ENCODE measurements at regions not wholly inside any gene's neighbourhood (a gene's known extent, or its start where the extent isn't known, plus 50 kb on each side); places are given as distances from the start of the nearest gene placed in this dataset.
"Not testable (repeated sequence)": the region's sequence is repeated elsewhere in the genome, so short reads cannot be mapped to it uniquely, and the experiment has no call there.

GRCh38 chr14:37870632-37871346, 275.4 kb downstream of the TTC6 start:
- no TSS peak for BruUV-seq (replicated peaks)

GRCh38 chr14:37874065-37874428, 278.6 kb downstream of the TTC6 start:
- DNase-seq (ENCODE audit: low read depth, low spot score); H2AFZ ChIP-seq (ENCODE audit: low read depth, low read length); H3K9me3 ChIP-seq (replicated peaks; ENCODE audit: control insufficient read depth, insufficient read depth, low read length); H3K4me2 ChIP-seq (ENCODE audit: insufficient read depth, low read length); H3K79me2 ChIP-seq (ENCODE audit: control insufficient read depth, insufficient read depth, low read length); H3K27ac ChIP-seq (ENCODE audit: insufficient read depth, low read depth, low read length); dilution Hi-C loops (cut with MboI; ENCODE audit: extremely low pct_ligation_motif_present, low sequenced_read_pairs); BruUV-seq (replicated peaks); FAIRE-seq; POLR2A ChIA-PET; H3K36me3 ChIP-seq (ENCODE audit: control insufficient read depth in 2 of 2, extremely low read depth in 1 of 2, insufficient read depth in 2 of 2, low read length in 2 of 2); H4K20me1 ChIP-seq (replicated peaks; ENCODE audit: control insufficient read depth, extremely low read depth, insufficient read depth, low read length); H3K9me1 ChIP-seq (replicated peaks; ENCODE audit: control insufficient read depth, extremely low read depth, insufficient read depth, low read length); H3K9ac ChIP-seq (replicated peaks; ENCODE audit: extremely low read depth, insufficient read depth, low read length); H3K4me3 ChIP-seq (replicated peaks in 1 of 3; ENCODE audit: insufficient read depth in 1 of 3, low read depth in 1 of 3, low read length in 3 of 3); H3K4me1 ChIP-seq (ENCODE audit: control insufficient read depth, extremely low read depth, insufficient read depth, low read length): not testable (repeated sequence)
- intact Hi-C loops (cut with micrococcal nuclease): loop anchor here (1.0 to 2.0 kb wide), 4 partner anchors 165 to 644 kb away; partner anchors contain the start of genes FOXA1 and TTC6
- H3K27me3 ChIP-seq (ENCODE audit: control insufficient read depth in 2 of 2, insufficient read depth in 2 of 2, low read length in 2 of 2): peaks cover 5 to 16% of the 10 kb centered on the region in 2 experiments
- CTCF ChIA-PET: interaction anchor here (0.6 to 2.1 kb wide), 23 partner anchors 9 to 1315 kb away, joined by 3 to 43 read pairs (median 4); no protein-coding TSS in a partner anchor

More at GRCh38 chr14:37870632-37871346, 275.4 kb downstream of the TTC6 start:
- no peak overlapping the region for H2AFZ ChIP-seq (ENCODE audit: low read depth, low read length)
- H3K27ac ChIP-seq (ENCODE audit: insufficient read depth, low read depth, low read length): no peak overlapping the region
- DNase-seq (ENCODE audit: low read depth, low spot score): no peak
- peaks cover 2 to 8% of the 10 kb centered on the region in 2 experiments for H3K27me3 ChIP-seq (ENCODE audit: control insufficient read depth in 2 of 2, insufficient read depth in 2 of 2, low read length in 2 of 2)
- no peak overlapping the region for H3K9ac ChIP-seq (replicated peaks; ENCODE audit: extremely low read depth, insufficient read depth, low read length)
- no peak for FAIRE-seq
- CTCF ChIA-PET: interaction anchor here (1.7 to 2.7 kb wide), 2 partner anchors 161 to 640 kb away, joined by 5 to 11 read pairs; no protein-coding TSS in a partner anchor
- no peaks in the 10 kb centered on the region for H3K4me1 ChIP-seq (ENCODE audit: control insufficient read depth, extremely low read depth, insufficient read depth, low read length)
- no peaks in the 10 kb centered on the region for H3K79me2 ChIP-seq (ENCODE audit: control insufficient read depth, insufficient read depth, low read length)
- H3K9me1 ChIP-seq (replicated peaks; ENCODE audit: control insufficient read depth, extremely low read depth, insufficient read depth, low read length): no peaks in the 10 kb centered on the region
- no peaks in the 10 kb centered on the region for H3K9me3 ChIP-seq (replicated peaks; ENCODE audit: control insufficient read depth, insufficient read depth, low read length)
- no peaks in the 10 kb centered on the region for H4K20me1 ChIP-seq (replicated peaks; ENCODE audit: control insufficient read depth, extremely low read depth, insufficient read depth, low read length)
- intact Hi-C loops (cut with micrococcal nuclease) (no loop called here), dilution Hi-C loops (cut with MboI; ENCODE audit: extremely low pct_ligation_motif_present, low sequenced_read_pairs) (no loop called here)
- no peak overlapping the region for H3K4me2 ChIP-seq (ENCODE audit: insufficient read depth, low read length)
- POLR2A ChIA-PET: no interaction called here
- H3K36me3 ChIP-seq (ENCODE audit: control insufficient read depth in 2 of 2, extremely low read depth in 1 of 2, insufficient read depth in 2 of 2, low read length in 2 of 2): no peaks in the 10 kb centered on the region
- no peak for TF ChIP-seq MAX (IDR thresholded peaks at IDR 0.05; ENCODE audit: insufficient read depth, insufficient read length)
- TF ChIP-seq CTCF (IDR thresholded peaks at IDR 0.05; ENCODE audit: extremely low read depth in 1 of 2, insufficient read depth in 1 of 2, low read depth in 1 of 2, low read length in 2 of 2): no peak
- no peak for TF ChIP-seq EZH2 (IDR thresholded peaks at IDR 0.05; ENCODE audit: borderline replicate concordance, low read depth, low read length, severe bottlenecking)
- TF ChIP-seq POLR2AphosphoS5 (IDR thresholded peaks at IDR 0.05; ENCODE audit: insufficient read depth, low read depth, low read length): no peak
- no peak for TF ChIP-seq FOS (IDR thresholded peaks at IDR 0.05; ENCODE audit: borderline replicate concordance, insufficient read depth, low read length)
- TF ChIP-seq GATA2 (IDR thresholded peaks at IDR 0.05; ENCODE audit: insufficient read depth, insufficient read length, low read depth, low read length): no peak
- TF ChIP-seq JUN (IDR thresholded peaks at IDR 0.05; ENCODE audit: borderline replicate concordance, insufficient read depth, insufficient read length, low read depth): no peak
- no peak for TF ChIP-seq POLR2A (IDR thresholded peaks at IDR 0.05; ENCODE audit: low read depth, low read length)
- no peak for TF ChIP-seq MYC (IDR thresholded peaks at IDR 0.05; ENCODE audit: low read depth, low read length)
- H3K4me3 ChIP-seq (replicated peaks in 1 of 3; ENCODE audit: insufficient read depth in 1 of 3, low read depth in 1 of 3, low read length in 3 of 3): no peak overlapping the region
